BLaER1 treated with 17β-estradiol and CSF1 and Interleukin-3, amounts not matched to agents 10 nM and 100 nM (cell line): ENCODE measurements at regions not wholly inside any gene's neighbourhood (a gene's known extent, or its start where the extent isn't known, plus 50 kb on each side); places are given as distances from the start of the nearest gene placed in this dataset.

Experiments
- H3K27ac ChIP-seq, 11 experiments: shearing (Covaris generic); formaldehyde crosslinking; 2 replicates each; pipeline ENCODE4 v1.8.1; 2022
- H3K27me3 ChIP-seq, 11 experiments: shearing (Covaris generic); formaldehyde crosslinking; 2 replicates each; pipeline ENCODE4 v1.8.1; 2022
- H3K36me3 ChIP-seq, 11 experiments: shearing (Covaris generic); formaldehyde crosslinking; 2 replicates each; pipeline ENCODE4 v1.8.1; 2022
- H3K4me1 ChIP-seq, 10 experiments: shearing (Covaris generic); formaldehyde crosslinking; 2 replicates each; pipeline ENCODE4 v1.8.1; 2022
- H3K4me2 ChIP-seq, 11 experiments: shearing (Covaris generic); formaldehyde crosslinking; 2 replicates each; pipeline ENCODE4 v1.8.1; 2022
- H3K4me3 ChIP-seq, 10 experiments: shearing (Covaris generic); formaldehyde crosslinking; 2 replicates each; pipeline ENCODE4 v1.8.1; 2022
- H3K9ac ChIP-seq, 11 experiments: shearing (Covaris generic); formaldehyde crosslinking; 2 replicates each; pipeline ENCODE4 v1.8.1; 2022
- H3K9me3 ChIP-seq, 11 experiments: shearing (Covaris generic); formaldehyde crosslinking; replicated peaks in 1 of 11; 2 replicates each; pipeline ENCODE4 v1.8.1; 2022
- H4K20me1 ChIP-seq, 11 experiments: shearing (Covaris generic); formaldehyde crosslinking; 2 replicates each; pipeline ENCODE4 v1.8.1; 2022
- Cebpa-rat ChIP-seq, 11 experiments: shearing (Covaris generic); IDR thresholded peaks; 2 replicates each; pipeline ENCODE4 v1.8.1; 2022

DNA sequence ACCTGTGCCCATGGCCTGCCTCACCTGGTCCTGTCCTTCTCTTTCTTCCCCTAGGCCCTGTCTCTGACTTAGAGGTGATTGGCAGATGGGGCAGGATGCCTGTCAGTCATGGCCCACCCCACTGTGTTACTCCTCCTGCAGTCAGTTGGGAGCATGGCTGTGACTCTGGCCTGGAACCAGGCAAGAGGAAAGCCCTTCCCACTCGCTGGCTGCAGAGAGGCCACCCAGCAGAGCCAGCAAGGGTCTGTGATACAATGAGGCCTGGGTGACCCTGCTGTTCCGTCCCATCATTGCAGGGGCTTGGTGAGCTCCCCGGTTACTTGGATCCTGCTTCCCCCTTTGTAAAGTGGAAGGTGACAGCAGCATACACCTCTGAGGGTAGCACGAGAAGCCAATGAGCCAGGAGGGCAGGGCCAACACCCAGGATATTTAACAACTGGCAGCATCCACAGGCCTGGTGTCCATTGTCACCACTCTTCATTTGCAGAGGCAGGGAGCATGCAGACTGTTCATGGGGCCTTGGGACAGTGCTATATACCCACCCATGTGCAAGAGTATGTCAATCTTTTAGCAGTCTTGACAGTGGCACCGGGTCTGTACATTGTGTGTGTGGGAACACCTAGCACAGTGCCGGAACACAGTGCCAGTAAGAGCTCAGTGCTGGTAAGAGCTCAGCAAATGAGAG is 191.0 kb upstream of the C1orf174 start:
- peaks cover 23 to 60% (median 40%) of the 10 kb centered on the region in 11 experiments for H3K9me3 ChIP-seq
- H3K36me3 ChIP-seq, result no peaks in the 10 kb centered on the region
- no peak overlapping the region for H3K4me3 ChIP-seq
- H4K20me1 ChIP-seq, result no peaks in the 10 kb centered on the region
- no peak for TF ChIP-seq Cebpa-rat (IDR thresholded peaks at IDR 0.05)
- peak overlapping the region in 3 of 11 experiments; percentile 5 to 24 (median 13); a peak in 1 of 22 replicates for H3K4me2 ChIP-seq
- peaks cover 0 to 26% (median 5%) of the 10 kb centered on the region in 10 experiments; a peak in 10 of 20 replicates for H3K4me1 ChIP-seq
- H3K9ac ChIP-seq, result no peak overlapping the region
- H3K27me3 ChIP-seq, result no peaks in the 10 kb centered on the region
- H3K27ac ChIP-seq, result no peak overlapping the region

DNA sequence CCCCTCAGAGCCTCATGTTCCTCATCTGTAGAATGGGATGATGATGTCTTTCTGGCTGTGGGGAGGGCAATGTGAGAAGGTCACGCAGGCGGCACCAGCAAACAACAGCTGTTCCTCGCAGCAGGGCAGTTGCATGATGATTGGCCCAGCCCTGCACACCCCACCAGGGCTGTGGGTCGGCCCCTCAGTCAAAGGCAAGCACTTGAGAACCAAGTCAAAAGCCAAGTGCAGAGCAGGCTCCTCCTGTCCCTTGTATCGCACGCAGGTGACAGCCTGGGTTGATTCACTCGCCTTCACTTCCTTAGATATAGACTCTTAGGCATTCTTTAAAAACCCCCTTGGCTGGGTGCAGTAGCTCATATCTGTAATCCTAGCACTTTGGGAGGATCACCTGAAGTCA is 191.9 kb upstream of the C1orf174 start:
- Histone ChIP-seq H3K4me3 (no peak overlapping the region), H3K27ac (no peak overlapping the region), H3K9me3 (peaks cover 31 to 68% (median 48%) of the 10 kb centered on the region in 11 experiments), H3K9ac (no peak overlapping the region), H3K27me3 (no peaks in the 10 kb centered on the region), H3K4me1 (peaks cover 0 to 26% (median 5%) of the 10 kb centered on the region in 10 experiments; a peak in 10 of 20 replicates), H3K36me3 (no peaks in the 10 kb centered on the region), H3K4me2 (no peak overlapping the region), H4K20me1 (no peaks in the 10 kb centered on the region)
- TF ChIP-seq Cebpa-rat (IDR thresholded peaks at IDR 0.05), result no peak

- Histone ChIP-seq H3K9ac (no peak overlapping the region), H3K4me1 (peaks cover 0 to 10% (median under 1%) of the 10 kb centered on the region in 10 experiments; a peak in 8 of 20 replicates), H3K27me3 (no peaks in the 10 kb centered on the region), H3K27ac (no peak overlapping the region), H4K20me1 (no peaks in the 10 kb centered on the region), H3K9me3 (peaks cover 33 to 78% (median 57%) of the 10 kb centered on the region in 11 experiments), H3K4me3 (no peak overlapping the region), H3K36me3 (no peaks in the 10 kb centered on the region), H3K4me2 (no peak overlapping the region)
- TF ChIP-seq Cebpa-rat (IDR thresholded peaks at IDR 0.05), result no peak
Observed at GRCh38 chr1:4093856-4094565, 193.9 kb upstream of the C1orf174 start.

DNA sequence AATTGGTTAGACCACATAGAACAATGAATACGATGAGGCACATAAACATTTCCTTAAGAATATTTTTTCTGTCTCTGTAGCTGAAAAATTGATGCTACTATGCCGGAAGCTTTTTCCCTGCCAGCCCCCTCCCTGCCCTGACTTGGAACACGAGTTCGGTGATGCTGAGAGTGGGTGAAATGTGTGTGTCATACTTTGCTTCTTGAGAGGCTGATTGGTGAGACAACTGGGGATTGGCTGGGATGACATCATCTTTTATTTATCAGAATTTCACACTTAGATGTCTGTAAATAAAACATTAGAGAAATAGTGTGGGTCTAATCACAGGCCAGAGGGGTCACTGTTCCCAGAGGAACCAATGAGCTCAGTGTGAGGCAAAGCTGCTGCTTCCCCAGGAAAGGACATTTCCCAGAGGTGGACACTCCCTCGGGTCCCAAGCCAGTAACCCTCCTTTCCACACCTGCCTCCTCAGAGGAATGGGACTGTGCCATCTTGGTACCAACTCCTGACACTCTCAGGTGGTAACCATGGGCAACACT is 195.4 kb upstream of the C1orf174 start:
- Histone ChIP-seq H3K36me3 (no peaks in the 10 kb centered on the region), H3K9ac (no peak overlapping the region), H3K4me2 (no peak overlapping the region), H4K20me1 (no peaks in the 10 kb centered on the region), H3K4me3 (no peak overlapping the region), H3K27ac (no peak overlapping the region), H3K9me3 (peaks cover 33 to 69% (median 55%) of the 10 kb centered on the region in 11 experiments), H3K27me3 (no peaks in the 10 kb centered on the region), H3K4me1 (peaks cover 0 to 4% (median 0%) of the 10 kb centered on the region in 10 experiments; a peak in 6 of 20 replicates)
- TF ChIP-seq Cebpa-rat (IDR thresholded peaks at IDR 0.05), result no peak

DNA sequence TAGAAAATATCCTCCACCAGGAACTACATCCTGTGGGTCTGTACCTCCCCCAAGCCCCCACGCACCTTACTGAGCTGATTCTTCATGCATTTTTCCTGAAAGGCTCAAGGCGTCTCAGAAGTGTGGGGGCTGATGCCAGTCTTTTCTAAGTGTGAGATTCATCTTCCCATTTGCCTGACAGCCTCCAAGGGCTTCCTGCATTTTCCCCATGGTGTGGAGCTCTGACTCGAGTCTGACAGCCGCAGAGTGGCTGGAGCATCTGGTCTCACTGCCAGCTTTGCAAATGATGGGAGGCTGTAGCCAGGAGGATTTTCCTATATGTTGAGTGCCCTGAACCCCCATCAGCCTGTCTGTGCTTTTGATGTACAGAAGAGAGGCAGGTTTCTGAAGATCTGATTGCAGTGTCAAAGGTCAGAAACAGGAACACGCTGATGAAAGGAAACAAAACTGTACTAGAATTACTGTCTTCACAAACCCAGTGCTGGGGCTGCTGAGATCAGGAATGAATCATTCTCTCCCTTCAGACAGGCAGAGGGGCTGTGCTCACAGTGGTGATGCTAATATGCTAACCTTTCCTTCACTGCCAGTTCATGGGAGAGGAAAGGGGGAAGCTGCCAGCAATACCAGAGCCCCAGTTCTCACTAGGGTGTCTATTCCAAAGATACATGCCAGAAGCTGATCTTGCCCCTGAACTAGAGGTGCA is 201.5 kb upstream of the C1orf174 start:
- Histone ChIP-seq H3K9me3 (peaks cover 7 to 20% (median 12%) of the 10 kb centered on the region in 11 experiments; a peak in 18 of 22 replicates), H3K4me3 (no peak overlapping the region), H3K36me3 (no peaks in the 10 kb centered on the region), H3K4me2 (no peak overlapping the region), H3K4me1 (no peaks in the 10 kb centered on the region), H3K9ac (no peak overlapping the region), H4K20me1 (no peaks in the 10 kb centered on the region), H3K27ac (no peak overlapping the region), H3K27me3 (no peaks in the 10 kb centered on the region)
- TF ChIP-seq Cebpa-rat (IDR thresholded peaks at IDR 0.05), result no peak

DNA sequence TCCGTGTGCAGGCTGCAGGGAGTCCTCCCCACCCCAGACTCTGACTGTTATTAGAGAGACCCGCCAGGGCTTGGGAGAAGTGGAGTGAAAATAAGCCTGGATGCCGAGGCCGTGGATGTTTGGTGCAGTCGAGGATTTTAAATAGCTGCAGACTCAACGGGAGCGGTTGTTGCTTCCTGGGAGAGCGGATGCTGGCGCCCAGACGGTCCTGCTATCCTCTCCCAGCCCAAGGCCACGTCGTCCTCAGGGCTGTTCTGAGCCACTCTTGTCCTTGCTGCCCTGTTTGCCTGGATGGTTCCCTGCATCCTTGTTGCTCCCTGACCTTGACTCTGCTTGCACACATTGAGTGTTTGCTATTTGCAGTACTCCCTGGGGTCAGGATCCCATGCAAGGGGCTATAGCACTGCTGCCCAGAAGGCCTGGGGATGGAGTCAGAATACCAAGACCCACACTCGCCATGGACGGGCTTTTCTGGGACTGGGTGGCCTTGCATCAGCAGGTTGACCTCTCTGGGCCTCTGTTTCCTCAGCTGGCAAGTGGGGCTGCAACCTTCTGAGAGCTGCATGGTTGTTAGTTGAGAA is 205.3 kb upstream of the C1orf174 start:
- no peak overlapping the region for H3K4me3 ChIP-seq
- H3K27ac ChIP-seq, result no peak overlapping the region
- no peaks in the 10 kb centered on the region for H3K27me3 ChIP-seq
- no peaks in the 10 kb centered on the region for H4K20me1 ChIP-seq
- no peak overlapping the region for H3K9ac ChIP-seq
- H3K4me2 ChIP-seq, result no peak overlapping the region
- no peak for TF ChIP-seq Cebpa-rat (IDR thresholded peaks at IDR 0.05)
- H3K4me1 ChIP-seq, result peaks cover 0 to 8% (median 0%) of the 10 kb centered on the region in 10 experiments; a peak in 4 of 20 replicates
- H3K9me3 ChIP-seq, result 0 out of 22 replicates have a peak, but pooled peaks cover 0 to 3% (median 0%) of the 10 kb centered on the region in 11 experiments
- H3K36me3 ChIP-seq, result no peaks in the 10 kb centered on the region

- no peaks in the 10 kb centered on the region for H4K20me1 ChIP-seq
- no peaks in the 10 kb centered on the region for H3K36me3 ChIP-seq
- no peaks in the 10 kb centered on the region for H3K27me3 ChIP-seq
- H3K4me1 ChIP-seq, result peaks cover 0 to 8% (median 0%) of the 10 kb centered on the region in 10 experiments; a peak in 4 of 20 replicates
- no peak for TF ChIP-seq Cebpa-rat (IDR thresholded peaks at IDR 0.05)
- no peak overlapping the region for H3K4me2 ChIP-seq
- H3K4me3 ChIP-seq, result no peak overlapping the region
- no peak overlapping the region for H3K27ac ChIP-seq
- H3K9ac ChIP-seq, result no peak overlapping the region
- H3K9me3 ChIP-seq, result 0 out of 22 replicates have a peak, but pooled peaks cover 0 to 3% (median 0%) of the 10 kb centered on the region in 11 experiments
Observed at GRCh38 chr1:4106731-4107130, 206.7 kb upstream of the C1orf174 start.

- Histone ChIP-seq H4K20me1 (no peaks in the 10 kb centered on the region), H3K27ac (no peak overlapping the region), H3K4me2 (no peak overlapping the region), H3K4me1 (peaks cover 0 to 8% (median 0%) of the 10 kb centered on the region in 10 experiments; a peak in 4 of 20 replicates), H3K4me3 (no peak overlapping the region), H3K9me3 (peaks cover 0 to 4% (median under 1%) of the 10 kb centered on the region in 11 experiments; a peak in 5 of 22 replicates), H3K9ac (no peak overlapping the region), H3K36me3 (no peaks in the 10 kb centered on the region), H3K27me3 (no peaks in the 10 kb centered on the region)
- no peak for TF ChIP-seq Cebpa-rat (IDR thresholded peaks at IDR 0.05)
Observed at GRCh38 chr1:4107291-4107690, 207.2 kb upstream of the C1orf174 start.
